MV-4-11 (cell line): ENCODE measurements at regions not wholly inside any gene's neighbourhood (a gene's known extent, or its start where the extent isn't known, plus 50 kb on each side); places are given as distances from the start of the nearest gene placed in this dataset.

Experiments used
- DNase-seq: peaks from one replicate; lab custom pipeline; 2025; lab: John Stamatoyannopoulos, UW

DNA sequence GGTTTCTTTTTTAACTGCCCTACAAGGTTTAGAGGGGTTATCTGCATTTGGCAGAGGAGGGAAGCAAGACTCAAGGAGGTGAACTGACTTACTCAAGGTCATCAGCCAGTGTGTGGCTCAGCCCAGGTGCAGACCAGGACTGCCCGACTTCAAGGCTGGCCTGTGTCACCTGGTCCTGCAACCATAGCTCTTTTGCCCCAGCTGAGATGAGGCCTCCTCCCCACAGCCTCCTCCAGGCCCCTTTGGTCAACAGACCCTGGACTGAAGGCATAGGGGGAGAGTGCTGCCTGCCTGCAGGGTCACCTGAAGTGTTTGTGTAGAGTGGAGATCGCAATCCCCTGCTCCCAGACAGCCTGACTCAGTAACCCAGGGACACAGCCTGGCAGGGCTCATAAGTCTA, 168.5 kb upstream of the GLI2 start:
- no peak for DNase-seq

DNA sequence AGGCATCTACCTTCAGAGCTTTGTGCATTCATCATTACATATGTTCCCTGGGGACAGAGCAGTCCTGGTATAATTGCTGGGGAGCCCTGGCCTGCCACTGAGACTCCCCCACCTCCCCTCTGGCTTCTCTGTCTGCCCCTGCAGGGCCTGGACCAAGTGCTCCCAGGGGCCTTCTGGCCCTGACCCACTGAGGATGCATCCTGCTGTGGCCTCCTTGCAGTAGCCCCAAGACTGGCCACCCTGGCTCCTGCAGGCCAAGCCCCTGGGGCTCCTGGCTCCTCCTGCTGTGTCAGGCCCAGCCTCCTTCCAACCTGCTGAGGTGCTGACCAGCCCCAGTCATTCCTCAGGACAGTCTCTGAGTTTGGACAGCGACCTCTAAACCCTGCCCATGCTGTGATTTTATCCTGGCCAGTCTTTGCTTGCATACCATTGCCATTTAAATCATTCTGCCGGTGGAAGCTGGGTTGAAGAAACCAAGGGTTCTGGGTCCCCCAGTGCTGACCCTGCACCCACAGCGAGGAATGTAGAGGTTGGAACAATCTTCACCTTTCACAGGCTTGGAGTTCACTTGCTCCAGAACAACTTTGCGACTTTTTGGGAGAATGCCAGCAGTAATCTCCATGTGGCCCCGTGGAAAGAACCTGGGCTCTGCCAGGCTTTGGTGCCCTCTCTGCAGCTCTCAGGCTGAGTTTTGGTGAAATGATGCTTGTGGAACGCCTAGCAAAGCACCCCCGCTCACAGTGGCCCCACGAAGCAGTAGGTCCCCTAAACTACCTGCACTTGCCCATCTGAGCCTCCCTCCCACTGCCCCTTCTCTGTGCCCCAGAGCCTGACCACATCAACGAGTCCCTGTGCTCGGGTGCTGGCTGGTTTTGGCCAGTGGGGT, 167.3 kb upstream of the GLI2 start:
- DNase-seq, result no peak

GRCh38 chr2:120568975-120569268, 166.7 kb upstream of the GLI2 start:
- DNase-seq, result no peak

DNA sequence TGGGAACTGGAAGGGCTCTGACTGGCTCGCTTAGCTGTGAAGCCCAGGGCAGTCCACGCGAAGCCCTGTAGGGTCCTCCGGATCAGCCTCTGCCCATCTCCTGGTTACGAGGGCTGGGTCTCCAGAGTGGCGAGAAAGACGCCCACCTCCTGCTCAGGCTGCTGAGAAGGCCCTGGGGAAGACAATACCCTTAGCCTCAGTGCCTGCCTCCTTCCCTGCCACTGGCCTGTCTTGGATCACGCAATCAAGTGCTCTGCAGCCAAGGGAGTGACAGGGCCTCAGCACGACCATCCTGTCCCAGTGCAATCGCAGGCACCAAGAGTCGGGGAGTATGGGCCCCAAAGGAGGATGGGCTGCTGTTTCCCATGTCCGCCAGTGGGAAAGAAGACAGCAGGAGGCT, 165.7 kb upstream of the GLI2 start:
- DNase-seq, result no peak

GRCh38 chr2:120570546-120570945, 165.1 kb upstream of the GLI2 start:
- no peak for DNase-seq

DNA sequence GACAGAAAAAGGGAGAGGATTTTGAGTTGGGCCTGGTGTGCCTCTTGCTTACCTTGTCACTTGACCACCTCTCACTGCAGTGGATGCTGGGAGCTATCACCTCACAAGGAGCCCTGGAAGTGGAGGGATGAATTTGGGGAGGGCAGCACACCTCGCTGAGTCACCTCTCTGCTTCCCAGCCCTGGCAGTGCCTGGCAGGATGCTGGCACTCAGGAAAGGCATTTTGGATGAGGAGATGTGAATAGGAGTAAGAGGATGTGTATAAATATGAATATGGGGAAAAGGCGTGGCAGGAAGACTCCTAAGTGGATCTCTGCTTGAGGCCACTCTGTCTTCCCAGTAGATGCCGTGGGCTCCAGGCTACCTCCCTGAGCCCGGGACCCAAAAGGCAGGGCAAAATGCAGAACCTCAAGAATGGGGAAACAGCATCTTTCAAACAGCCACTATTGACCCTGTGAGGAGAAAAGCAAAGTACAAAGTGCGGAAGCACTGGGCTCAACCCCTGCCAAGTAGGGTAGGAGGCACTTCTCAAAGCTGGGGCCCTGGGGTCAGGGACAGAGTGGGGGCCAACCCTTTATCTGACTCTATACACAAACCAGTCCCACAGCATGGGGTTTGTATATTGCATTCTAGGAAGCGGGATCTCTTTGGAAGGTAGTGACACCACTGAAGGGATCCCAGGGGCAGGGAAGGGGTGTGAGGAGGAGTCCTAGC, 164.5 kb upstream of the GLI2 start:
- DNase-seq, result no peak

DNA sequence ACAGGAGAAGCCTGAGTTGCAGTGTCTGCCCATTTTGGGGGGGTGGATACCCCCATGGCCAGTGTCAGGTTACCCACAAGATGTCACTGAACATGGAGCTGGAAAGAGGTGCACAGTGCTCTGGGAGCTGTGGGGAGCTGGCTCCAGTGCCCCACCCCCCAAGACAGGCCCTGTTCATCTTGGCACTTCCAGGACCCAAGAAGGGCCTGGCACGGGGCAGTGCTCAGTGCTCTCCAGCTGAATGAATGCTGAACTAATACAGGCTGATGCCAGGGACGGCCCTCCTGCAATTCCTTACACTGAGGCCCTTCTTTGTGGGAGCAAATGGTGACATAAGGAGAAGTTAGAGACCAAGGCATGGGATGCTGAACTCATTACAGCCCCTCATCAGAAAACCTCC, 163.4 kb upstream of the GLI2 start:
- no peak for DNase-seq

- DNase-seq, result no peak
Measured at GRCh38 chr2:120574620-120575019, 161.0 kb upstream of the GLI2 start.

DNA sequence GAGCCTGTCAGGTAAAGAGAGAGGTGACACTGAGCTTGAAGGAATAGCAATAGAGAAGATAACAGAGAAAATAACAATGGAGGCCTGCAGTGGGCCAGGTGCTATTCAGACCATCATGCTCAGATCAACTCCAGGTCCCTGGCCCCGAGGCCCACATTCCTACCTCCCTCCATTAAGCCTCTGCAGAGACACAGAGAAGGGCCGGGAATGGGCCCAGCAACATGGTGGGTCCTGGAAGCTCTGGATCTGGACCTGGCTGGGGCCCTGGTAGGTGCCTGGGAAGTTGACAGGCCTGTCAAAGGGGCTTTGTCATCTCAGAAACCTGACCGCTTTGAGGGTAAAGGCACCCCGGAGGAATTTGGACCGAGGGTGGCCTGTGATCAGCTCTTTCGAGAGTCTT, 159.7 kb upstream of the GLI2 start:
- no peak for DNase-seq

DNA sequence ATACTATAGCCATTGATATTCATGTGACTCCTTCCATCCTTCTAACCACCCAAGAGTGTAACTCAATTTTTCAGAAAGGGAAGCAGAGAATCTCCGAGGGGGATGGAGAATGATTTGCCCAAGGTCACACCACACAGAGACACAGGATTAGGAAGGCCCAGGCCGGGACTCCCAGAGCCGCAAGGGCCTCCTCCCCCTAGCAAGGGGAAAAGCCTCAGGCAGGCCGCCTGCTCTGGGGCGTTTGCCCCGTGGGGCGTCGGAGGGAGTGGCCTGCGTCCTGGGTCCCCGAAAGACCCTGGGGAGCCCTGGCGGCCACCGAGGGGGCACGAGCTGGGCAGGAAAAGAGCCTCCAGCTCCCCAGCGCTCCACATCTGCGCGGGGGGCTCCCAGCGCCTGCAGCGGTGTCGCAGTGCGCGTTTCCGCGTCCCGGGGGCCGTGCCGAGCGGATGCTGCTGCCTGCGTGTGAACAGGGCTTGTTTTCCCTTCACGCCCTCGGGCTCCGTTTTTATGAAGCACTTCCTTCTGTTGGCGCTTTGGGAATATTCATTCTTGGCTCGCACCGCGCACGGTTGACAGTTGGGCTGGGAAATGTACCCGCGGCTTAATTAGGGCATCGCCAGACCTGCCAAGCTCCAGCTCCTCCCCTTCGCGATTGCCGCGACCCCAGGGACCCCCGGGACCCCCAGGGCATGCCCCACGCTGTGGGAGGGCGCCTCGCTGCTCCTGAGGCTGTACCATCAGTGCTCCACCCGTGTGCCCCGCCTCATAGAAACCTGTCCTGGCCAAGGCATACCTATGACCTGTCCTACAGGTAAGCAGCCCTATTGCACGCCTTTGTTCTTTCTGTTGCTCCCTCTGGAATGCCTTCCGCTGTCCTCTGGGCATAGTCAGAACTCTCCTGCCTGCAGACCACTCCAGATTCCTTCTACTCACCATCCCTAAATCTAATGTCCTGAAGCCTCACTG, 158.9 kb upstream of the GLI2 start:
- DNase-seq, result no peak

- DNase-seq, result no peak
Measured at GRCh38 chr2:120577721-120578295, 157.9 kb upstream of the GLI2 start.

DNA sequence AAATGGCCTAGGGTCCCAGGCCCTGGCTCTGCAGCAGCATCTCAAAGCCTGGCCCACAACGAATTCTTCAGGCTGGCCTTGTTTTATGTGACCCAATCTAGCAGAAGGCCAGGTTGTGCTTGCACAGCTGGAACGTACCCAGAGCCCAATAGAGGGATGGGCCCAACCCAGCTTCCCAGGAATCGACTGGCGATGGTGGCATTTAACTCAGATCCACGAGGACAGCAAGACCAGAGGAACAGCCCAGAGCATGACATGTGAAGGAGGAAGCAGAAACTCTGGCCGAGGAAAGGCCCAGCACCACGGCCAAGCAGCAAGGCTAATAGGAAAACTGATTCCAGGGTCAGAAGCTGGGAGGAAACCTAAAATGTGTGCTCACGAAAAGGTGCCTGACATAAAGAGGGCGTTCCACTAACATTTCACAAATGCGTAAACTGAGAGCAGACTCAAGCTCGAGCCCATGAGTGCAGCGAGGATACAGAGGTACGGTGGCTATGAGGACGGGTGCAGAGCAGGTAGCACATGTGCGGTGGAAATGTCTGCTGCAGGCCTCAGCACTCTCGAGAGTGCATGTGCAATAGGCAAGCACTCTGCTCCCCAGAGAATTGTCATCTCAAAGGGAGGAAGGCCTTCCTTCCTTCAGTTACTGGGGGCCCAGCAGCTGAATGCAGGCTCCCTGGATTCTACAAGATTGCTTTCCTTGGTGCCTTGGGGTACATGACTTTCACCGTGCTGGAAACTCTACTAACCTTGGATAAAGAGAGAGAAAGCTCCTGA, 156.9 kb upstream of the GLI2 start:
- DNase-seq, result no peak

DNA sequence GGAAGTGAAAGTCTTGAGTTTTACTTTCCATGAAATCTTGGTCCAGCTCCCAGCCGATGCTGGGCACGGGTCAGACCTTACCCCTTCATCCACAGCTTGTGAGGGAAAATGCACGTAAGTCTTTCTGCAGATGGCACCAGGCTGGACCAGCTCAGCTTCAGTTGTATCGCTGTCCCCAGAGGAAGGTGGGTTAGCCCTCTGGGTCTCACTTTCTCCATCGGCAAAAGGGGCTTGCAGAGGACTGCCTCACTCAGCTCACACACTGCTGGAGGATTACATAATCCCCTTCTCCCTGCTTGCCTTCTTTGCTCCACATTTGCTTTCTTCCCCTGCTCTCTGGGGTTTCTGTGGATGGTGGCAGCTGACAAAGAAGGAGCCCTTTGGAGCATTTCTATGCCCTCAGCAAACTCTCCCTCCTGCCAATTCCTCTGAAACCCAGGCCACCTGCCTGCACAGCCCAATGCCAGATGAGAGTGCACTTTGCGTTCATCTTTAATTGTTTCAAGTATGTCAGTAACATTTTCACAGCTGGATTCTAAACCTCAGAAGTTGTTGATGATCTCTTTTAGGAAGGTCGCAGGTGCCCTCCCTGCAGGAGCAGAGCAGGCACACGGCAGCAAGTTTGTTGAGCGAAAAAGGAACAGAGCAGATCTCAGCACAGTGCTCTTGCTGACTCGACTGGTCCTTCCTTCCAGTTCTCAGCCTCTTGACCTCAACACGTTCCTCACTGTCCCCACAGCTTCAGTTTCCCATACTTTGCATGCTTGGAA, 155.6 kb upstream of the GLI2 start:
- no peak for DNase-seq

- DNase-seq, result no peak
Measured at GRCh38 chr2:120580709-120581108, 155.0 kb upstream of the GLI2 start.

DNA sequence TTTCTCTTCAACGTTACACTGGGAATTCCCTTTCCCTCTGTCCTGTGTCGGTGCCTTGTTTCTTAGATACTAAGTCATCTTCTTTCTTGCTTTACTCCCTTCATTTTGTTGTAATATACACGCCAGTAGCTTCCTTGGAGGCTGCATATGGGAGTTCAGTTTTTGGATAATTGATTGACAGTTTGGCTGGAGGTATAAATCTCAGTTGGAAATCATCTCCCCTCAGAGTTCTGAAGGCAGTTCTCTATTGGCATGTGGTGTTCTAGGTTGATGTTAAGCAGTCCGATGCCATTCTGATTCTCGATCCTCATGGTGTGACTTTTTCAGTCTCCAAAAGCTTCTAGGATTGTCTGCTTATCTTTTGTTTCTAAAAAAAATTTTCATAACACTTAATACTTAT, 152.5 kb upstream of the GLI2 start:
- DNase-seq, result no peak

DNA sequence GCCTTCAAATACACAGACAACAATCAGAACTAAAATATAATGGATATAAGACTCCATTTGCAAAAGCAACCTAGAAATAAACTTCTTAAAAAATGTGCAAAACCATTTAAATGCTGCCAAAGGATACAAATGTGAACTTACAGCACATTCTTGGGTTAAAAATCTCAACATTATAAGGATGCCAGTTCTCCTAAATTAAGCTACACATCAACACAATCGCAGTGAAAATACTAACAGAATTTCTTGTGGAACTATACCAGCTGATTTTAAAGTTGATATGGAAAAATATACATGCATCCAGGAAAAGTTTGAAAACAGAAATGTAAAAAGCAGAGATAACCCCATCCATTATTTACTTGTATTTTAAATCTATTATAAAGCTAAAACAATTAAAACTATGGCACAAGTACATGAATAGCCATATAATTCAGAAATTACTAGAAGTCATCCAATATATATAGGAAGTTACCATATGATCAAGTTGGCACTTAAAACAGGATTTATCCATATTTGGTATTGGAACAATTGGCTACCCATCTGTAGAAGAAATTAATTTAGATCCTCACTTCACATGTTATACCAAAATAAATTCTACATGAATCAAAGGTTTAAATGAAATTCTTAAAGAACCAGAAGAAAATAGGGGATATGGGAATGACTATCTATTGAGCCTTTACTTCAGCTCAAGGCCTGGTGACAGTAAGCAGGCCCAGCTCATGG, 151.7 kb upstream of the GLI2 start:
- no peak for DNase-seq

DNA sequence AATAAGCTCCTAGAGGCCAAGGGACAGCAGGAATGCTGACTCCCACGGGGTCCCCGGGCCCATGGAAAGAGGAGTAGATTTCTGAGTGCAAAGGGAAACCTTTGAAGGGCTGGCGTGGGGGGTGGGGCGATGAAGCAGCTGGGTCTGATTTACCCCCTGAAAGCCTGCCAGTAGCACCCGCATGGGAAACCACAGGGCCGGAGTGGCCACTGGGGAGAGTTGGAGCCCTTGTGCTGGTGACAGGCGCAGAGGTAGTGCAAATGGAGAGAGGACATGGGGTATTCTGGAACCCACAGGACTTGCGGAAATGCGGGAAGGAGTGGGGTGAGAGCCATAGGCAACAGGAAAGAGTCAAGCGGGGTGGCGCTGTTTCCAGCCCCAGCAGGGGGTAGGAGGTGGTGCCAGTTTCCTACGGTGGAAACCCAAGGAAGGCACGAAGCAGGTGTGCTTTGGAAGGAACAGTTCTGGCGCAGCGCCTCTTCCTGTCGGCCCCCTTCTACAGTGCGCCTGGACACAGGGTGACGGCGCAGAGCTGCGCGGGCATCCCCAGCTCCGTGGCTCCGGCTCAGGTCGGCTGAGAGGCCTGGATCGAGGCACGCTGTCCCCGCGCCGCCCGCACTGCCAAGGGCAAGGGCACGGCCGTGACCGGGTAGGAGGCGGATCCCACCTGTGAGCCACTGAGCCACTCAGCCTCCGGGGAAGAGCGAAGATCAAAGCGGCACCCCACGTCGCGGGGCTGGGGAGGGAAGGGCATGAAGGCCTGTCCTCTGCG, 149.0 kb upstream of the GLI2 start:
- DNase-seq, result no peak

GRCh38 chr2:120587279-120587996, 148.2 kb upstream of the GLI2 start:
- DNase-seq, result no peak

DNA sequence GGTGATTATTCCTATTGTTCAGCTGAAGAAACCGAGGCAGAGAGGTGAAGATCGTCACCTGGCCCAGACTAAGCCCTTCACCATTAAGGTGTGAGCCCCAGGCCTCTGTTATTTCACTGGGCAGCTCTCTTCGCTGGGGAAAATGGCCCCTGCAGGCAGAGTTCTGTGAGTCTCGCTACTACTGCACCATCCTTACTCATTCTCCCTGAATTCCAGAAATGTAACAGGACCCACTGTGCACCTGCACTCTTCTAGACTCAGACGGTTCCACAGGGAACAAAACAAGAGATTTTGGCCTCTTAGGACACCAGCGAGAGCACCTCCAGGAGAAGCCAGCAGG, 147.7 kb upstream of the GLI2 start:
- no peak for DNase-seq
